ENCODE measurements at regions not wholly inside any gene's neighbourhood (a gene's known extent, or its start where the extent isn't known, plus 50 kb on each side); places are given as distances from the start of the nearest gene placed in this dataset.

- ATAC-seq (no peak), DNase-seq (no peak)
- Histone ChIP-seq H3K36me3 (no peaks in the 10 kb centered on the region), H3K4me3 (no peak overlapping the region), H3K27ac (no peak overlapping the region), H3K4me1 (no peaks in the 10 kb centered on the region), H3K27me3 (no peaks in the 10 kb centered on the region), H3K9me3 (no peaks in the 10 kb centered on the region)
- TF ChIP-seq CTCF (IDR thresholded peaks at IDR 0.05): no peak
- intact Hi-C loops (cut with DNase I): no loop called here
These were observed 477.7 kb upstream of the SULF2 start for GRCh38 chr20:48262955-48263354.

GRCh38 chr20:48262466-48262865 is 477.2 kb upstream of the SULF2 start:
- intact Hi-C loops (cut with DNase I): no loop called here
- no peak for DNase-seq
- no peak for ATAC-seq

GRCh38 chr20:48261398-48261910 is 476.2 kb upstream of the SULF2 start:
- DNase-seq: no peak
- Histone ChIP-seq H3K4me3 (no peak overlapping the region), H3K36me3 (no peaks in the 10 kb centered on the region), H3K4me1 (no peaks in the 10 kb centered on the region), H3K27ac (no peak overlapping the region), H3K9me3 (no peaks in the 10 kb centered on the region), H3K27me3 (no peaks in the 10 kb centered on the region)
- intact Hi-C loops (cut with DNase I): no loop called here
- TF ChIP-seq CTCF (IDR thresholded peaks at IDR 0.05): no peak
- no peak for ATAC-seq

More at GRCh38 chr20:48262466-48262865, 477.2 kb upstream of the SULF2 start:
- H3K36me3 ChIP-seq: no peaks in the 10 kb centered on the region
- H3K4me1 ChIP-seq: no peaks in the 10 kb centered on the region
- no peaks in the 10 kb centered on the region for H3K9me3 ChIP-seq
- no peaks in the 10 kb centered on the region for H3K27me3 ChIP-seq
- TF ChIP-seq CTCF (IDR thresholded peaks at IDR 0.05): no peak
- no peak overlapping the region for H3K27ac ChIP-seq
- H3K4me3 ChIP-seq: no peak overlapping the region

- Histone ChIP-seq H3K4me3 (no peak overlapping the region), H3K4me1 (no peaks in the 10 kb centered on the region), H3K36me3 (no peaks in the 10 kb centered on the region), H3K9me3 (no peaks in the 10 kb centered on the region), H3K27ac (no peak overlapping the region), H3K27me3 (no peaks in the 10 kb centered on the region)
- intact Hi-C loops (cut with DNase I): no loop called here
- ATAC-seq (no peak), DNase-seq (no peak)
- no peak for TF ChIP-seq CTCF (IDR thresholded peaks at IDR 0.05)
These were observed 475.0 kb upstream of the SULF2 start for GRCh38 chr20:48260129-48260756.

- H3K9me3 ChIP-seq: no peaks in the 10 kb centered on the region
- TF ChIP-seq CTCF (IDR thresholded peaks at IDR 0.05): no peak
- no peaks in the 10 kb centered on the region for H3K4me1 ChIP-seq
- DNase-seq (no peak), ATAC-seq (no peak)
- no peak overlapping the region for H3K27ac ChIP-seq
- no peak overlapping the region for H3K4me3 ChIP-seq
- H3K27me3 ChIP-seq: no peaks in the 10 kb centered on the region
- intact Hi-C loops (cut with DNase I): no loop called here
- H3K36me3 ChIP-seq: no peaks in the 10 kb centered on the region
These were observed 474.2 kb upstream of the SULF2 start for GRCh38 chr20:48259456-48259855.
